Upper lobe of left lung (tissue), 6 donors: ENCODE measurements at regions not wholly inside any gene's neighbourhood (a gene's known extent, or its start where the extent isn't known, plus 50 kb on each side); places are given as distances from the start of the nearest gene placed in this dataset.

Experiments
- ATAC-seq, 2 donors: fragments of 200-7000 bp; cut with Tn5 transposase; one replicate each; pipeline ENCODE4 v1.9.1; 2022; ENCODE audit warnings: mild to moderate bottlenecking in 2 of 2, moderate library complexity in 2 of 2; ENCODE audit not compliant: low FRiP score in 2 of 2
- DNase-seq, 2 donors: peaks; one replicate each; pipeline ENCODE4 v3.0.0-alpha.2; 2019 to 2020
- H3K27ac ChIP-seq, 4 donors: fragments of 200-600 bp; sonication (generic); one replicate each; pipeline ENCODE4 v1.5.1; 2016 to 2019
- H3K27me3 ChIP-seq, 4 donors: fragments of 200-600 bp; sonication (generic); one replicate each; pipeline ENCODE4 v1.5.1; 2017 to 2019
- H3K36me3 ChIP-seq, 4 donors: fragments of 200-600 bp; sonication (generic); one replicate each; pipeline ENCODE4 v1.5.1; 2016 to 2019
- H3K4me1 ChIP-seq, 4 donors: fragments of 200-600 bp; sonication (generic); one replicate each; pipeline ENCODE4 v1.5.1; 2018 to 2019
- H3K4me3 ChIP-seq, 4 donors: fragments of 200-600 bp; sonication (generic); one replicate each; pipeline ENCODE4 v1.5.1; 2017 to 2019; ENCODE audit warnings: mild to moderate bottlenecking in 2 of 4, moderate library complexity in 1 of 4
- H3K9me3 ChIP-seq, 4 donors: fragments of 200-600 bp; sonication (generic); one replicate each; pipeline ENCODE4 v1.5.1; 2018 to 2019
- CTCF ChIP-seq, 6 experiments: fragments of 450-650 bp in 4 of 6; fragments of 200-600 bp in 2 of 6; sonication (generic) in 2 of 6; IDR thresholded peaks; one replicate each; pipeline ENCODE4 v1.5.1; 2016 to 2019; ENCODE audit warnings: antibody characterized with exemption in 6 of 6
- EP300 ChIP-seq, 4 donors: sonication (generic); formaldehyde crosslinking; IDR thresholded peaks; one replicate each; pipeline ENCODE4 v1.5.1; 2017; ENCODE audit warnings: antibody characterized with exemption in 4 of 4, control low read depth in 2 of 4
- POLR2A ChIP-seq, 4 donors: fragments of 450-650 bp; IDR thresholded peaks; one replicate each; pipeline ENCODE4 v1.5.1; 2016 to 2017; ENCODE audit warnings: antibody characterized with exemption in 4 of 4, mild to moderate bottlenecking in 2 of 4
- POLR2AphosphoS5 ChIP-seq, 2 donors: sonication (generic); formaldehyde crosslinking; IDR thresholded peaks; one replicate each; pipeline ENCODE4 v1.5.1; 2017; ENCODE audit warnings: antibody characterized with exemption in 2 of 2
- WGBS, 2 donors: methylation state at CpG; one replicate each; pipeline ENCODE4 v1.1.5; 2017 to 2018; 5-methylcytosine and 5-hydroxymethylcytosine counted together
- donor health status: DM: no; HTN: no; CAD: no; lungs with moderate emphysema.
- donor health status: DM: no; HTN: yes; CAD: no; lungs with severe emphysema.

GRCh38 chr11:37695283-37695682 lies 1097.2 kb upstream of the RAG2 start:
- no peak for DNase-seq
- no peaks in the 10 kb centered on the region for H3K27me3 ChIP-seq
- ATAC-seq: no peak
- H3K27ac ChIP-seq: no peak overlapping the region
- H3K4me3 ChIP-seq: no peak overlapping the region
- H3K4me1 ChIP-seq: no peaks in the 10 kb centered on the region
- TF ChIP-seq POLR2A (IDR thresholded peaks at IDR 0.05): no peak
- no peak for TF ChIP-seq CTCF (IDR thresholded peaks at IDR 0.05)
- no peak for TF ChIP-seq EP300 (IDR thresholded peaks at IDR 0.05)
- no peak for TF ChIP-seq POLR2AphosphoS5 (IDR thresholded peaks at IDR 0.05)
- H3K9me3 ChIP-seq: peaks cover 0 to 25% (median 18%) of the 10 kb centered on the region in 4 donors
- no peaks in the 10 kb centered on the region for H3K36me3 ChIP-seq

GRCh38 chr11:37689951-37690350 lies 1091.9 kb upstream of the RAG2 start:
- DNase-seq (no peak), ATAC-seq (no peak)
- Histone ChIP-seq H3K27ac (no peak overlapping the region), H3K4me3 (no peak overlapping the region), H3K9me3 (peaks cover 0 to 16% (median 6%) of the 10 kb centered on the region in 4 donors), H3K27me3 (no peaks in the 10 kb centered on the region), H3K36me3 (no peaks in the 10 kb centered on the region), H3K4me1 (no peaks in the 10 kb centered on the region)
- WGBS, 2 donors: 32 to 35% methylated on average over 2 of the region's 2 CpGs
- TF ChIP-seq POLR2AphosphoS5 (IDR thresholded peaks at IDR 0.05) (no peak), EP300 (IDR thresholded peaks at IDR 0.05) (no peak)

- DNase-seq: no peak
- H3K36me3 ChIP-seq: no peaks in the 10 kb centered on the region
- peaks cover 0 to 2% (median 0%) of the 10 kb centered on the region in 4 donors for H3K9me3 ChIP-seq
- WGBS, 2 donors: 48 to 49% methylated on average over 2 of the region's 2 CpGs
- no peak for ATAC-seq
- no peak overlapping the region for H3K27ac ChIP-seq
- H3K4me1 ChIP-seq: no peaks in the 10 kb centered on the region
- TF ChIP-seq CTCF (IDR thresholded peaks at IDR 0.05) (no peak), POLR2A (IDR thresholded peaks at IDR 0.05) (no peak), POLR2AphosphoS5 (IDR thresholded peaks at IDR 0.05) (no peak), EP300 (IDR thresholded peaks at IDR 0.05) (no peak)
- no peak overlapping the region for H3K4me3 ChIP-seq
- no peaks in the 10 kb centered on the region for H3K27me3 ChIP-seq
Observed at GRCh38 chr11:37688456-37688855, 1090.4 kb upstream of the RAG2 start.

GRCh38 chr11:37687130-37687529 lies 1089.1 kb upstream of the RAG2 start:
- no peaks in the 10 kb centered on the region for H3K36me3 ChIP-seq
- no peaks in the 10 kb centered on the region for H3K4me1 ChIP-seq
- DNase-seq (no peak), ATAC-seq (no peak)
- TF ChIP-seq POLR2AphosphoS5 (IDR thresholded peaks at IDR 0.05): no peak
- no peak overlapping the region for H3K27ac ChIP-seq
- H3K9me3 ChIP-seq: no peaks in the 10 kb centered on the region
- H3K27me3 ChIP-seq: no peaks in the 10 kb centered on the region
- no peak overlapping the region for H3K4me3 ChIP-seq

GRCh38 chr11:37671321-37671720 lies 1073.3 kb upstream of the RAG2 start:
- Histone ChIP-seq H3K4me3 (no peak overlapping the region), H3K27ac (no peak overlapping the region), H3K36me3 (no peaks in the 10 kb centered on the region), H3K27me3 (no peaks in the 10 kb centered on the region), H3K9me3 (no peaks in the 10 kb centered on the region), H3K4me1 (no peaks in the 10 kb centered on the region)
- ATAC-seq: no peak
- DNase-seq: no peak
- TF ChIP-seq POLR2A (IDR thresholded peaks at IDR 0.05): no peak

GRCh38 chr11:37666960-37667359 lies 1068.9 kb upstream of the RAG2 start:
- Histone ChIP-seq H3K36me3 (no peaks in the 10 kb centered on the region), H3K4me1 (no peaks in the 10 kb centered on the region), H3K27me3 (no peaks in the 10 kb centered on the region), H3K9me3 (no peaks in the 10 kb centered on the region), H3K4me3 (no peak overlapping the region), H3K27ac (no peak overlapping the region)
- no peak for ATAC-seq
- no peak for DNase-seq
- TF ChIP-seq POLR2A (IDR thresholded peaks at IDR 0.05): no peak
- no peak for TF ChIP-seq CTCF (IDR thresholded peaks at IDR 0.05)
- no peak for TF ChIP-seq POLR2AphosphoS5 (IDR thresholded peaks at IDR 0.05)
- no peak for TF ChIP-seq EP300 (IDR thresholded peaks at IDR 0.05)
- 70 to 82% methylated on average over 2 of the region's 2 CpGs for WGBS, 2 donors
